Kidney epithelial cell (primary cell): ENCODE measurements at regions not wholly inside any gene's neighbourhood (a gene's known extent, or its start where the extent isn't known, plus 50 kb on each side); places are given as distances from the start of the nearest gene placed in this dataset.

ENCODE experiments used
- DNase-seq: peaks from one replicate; pipeline ENCODE4 v3.0.0-alpha.2; 2010; ENCODE audit warnings: low read depth
- H3K27me3 ChIP-seq: 2 replicates; pipeline ENCODE4 v1.6.0; 2011; ENCODE audit warnings: low read length; ENCODE audit not compliant: control insufficient read depth, insufficient read depth
- H3K36me3 ChIP-seq: 2 replicates; pipeline ENCODE4 v1.5.1; 2011; ENCODE audit warnings: low read length; ENCODE audit not compliant: control insufficient read depth, insufficient read depth
- H3K4me3 ChIP-seq: 2 replicates; pipeline ENCODE4 v1.5.1; 2011; ENCODE audit warnings: low read depth, mild to moderate bottlenecking, control low read depth, low read length
- CTCF ChIP-seq: IDR thresholded peaks from 2 replicates; pipeline ENCODE4 v1.5.1; 2011; ENCODE audit warnings: mild to moderate bottlenecking, moderate library complexity, low read length, control low read depth, inconsistent platforms; ENCODE audit not compliant: insufficient read depth, poor library complexity, severe bottlenecking

- no peaks in the 10 kb centered on the region for H3K36me3 ChIP-seq
- H3K4me3 ChIP-seq = no peak overlapping the region
- H3K27me3 ChIP-seq = no peaks in the 10 kb centered on the region
- TF ChIP-seq CTCF = no peak
- DNase-seq = no peak
These were observed 79.5 kb upstream of the ZNF385D start for GRCh38 chr3:21830541-21830940.

- TF ChIP-seq CTCF = no peak
- Histone ChIP-seq H3K4me3 (no peak overlapping the region), H3K36me3 (no peaks in the 10 kb centered on the region), H3K27me3 (no peaks in the 10 kb centered on the region)
- DNase-seq = no peak
These were observed 84.3 kb upstream of the ZNF385D start for GRCh38 chr3:21835264-21835663.

- DNase-seq = no peak
- no peaks in the 10 kb centered on the region for H3K36me3 ChIP-seq
- TF ChIP-seq CTCF = no peak
- H3K27me3 ChIP-seq = no peaks in the 10 kb centered on the region
- H3K4me3 ChIP-seq = no peak overlapping the region
These were observed 85.2 kb upstream of the ZNF385D start for GRCh38 chr3:21836227-21836626.

DNA sequence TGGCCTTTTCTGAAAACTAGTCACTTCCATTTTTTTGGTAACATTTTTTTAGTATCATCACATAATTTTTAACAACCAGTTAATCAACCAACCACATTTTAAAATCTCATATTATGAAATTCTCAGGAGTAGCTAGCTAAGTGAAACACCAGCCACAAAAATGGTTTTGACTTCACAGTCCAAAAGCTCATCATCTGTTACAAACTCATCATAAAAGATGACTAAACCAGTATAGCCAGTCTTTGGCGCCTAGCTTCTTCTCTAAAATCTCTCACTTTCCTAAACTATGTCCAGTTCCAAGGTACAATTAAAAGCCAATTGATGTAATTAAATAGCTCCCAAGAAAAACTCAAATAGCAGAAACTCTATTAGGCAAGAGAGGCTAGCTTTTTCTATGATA is 88.2 kb upstream of the ZNF385D start:
- DNase-seq = no peak
- no peak for TF ChIP-seq CTCF
- no peak overlapping the region for H3K4me3 ChIP-seq
- H3K27me3 ChIP-seq = no peaks in the 10 kb centered on the region
- H3K36me3 ChIP-seq = no peaks in the 10 kb centered on the region

- Histone ChIP-seq H3K27me3 (no peaks in the 10 kb centered on the region), H3K36me3 (no peaks in the 10 kb centered on the region), H3K4me3 (no peak overlapping the region)
- peak; percentile 33 for TF ChIP-seq CTCF
- peak; percentile 55 for DNase-seq
These were observed 88.6 kb upstream of the ZNF385D start for GRCh38 chr3:21839592-21839991.

GRCh38 chr3:21847005-21847404 is 96.0 kb upstream of the ZNF385D start:
- Histone ChIP-seq H3K27me3 (no peaks in the 10 kb centered on the region), H3K4me3 (no peak overlapping the region), H3K36me3 (no peaks in the 10 kb centered on the region)
- no peak for DNase-seq
- TF ChIP-seq CTCF = no peak
